Prostate gland (tissue), 2 donors: ENCODE measurements at regions not wholly inside any gene's neighbourhood (a gene's known extent, or its start where the extent isn't known, plus 50 kb on each side); places are given as distances from the start of the nearest gene placed in this dataset.

Experiments
- CTCF ChIP-seq, 4 experiments: fragments of 200-600 bp in 2 of 4; fragments of 450-650 bp in 2 of 4; sonication (generic) in 2 of 4; IDR thresholded peaks; 1 replicate in 3 of 4; 2 replicates in 1 of 4; pipeline ENCODE4 v1.5.1; 2016 to 2019; ENCODE audit warnings: antibody characterized with exemption in 4 of 4, mild to moderate bottlenecking in 2 of 4, moderate library complexity in 2 of 4
- POLR2A ChIP-seq: fragments of 450-650 bp; IDR thresholded peaks from one replicate; pipeline ENCODE4 v1.6.1; 2016; ENCODE audit warnings: antibody characterized with exemption, mild to moderate bottlenecking
- POLR2AphosphoS5 ChIP-seq: sonication (generic); formaldehyde crosslinking; IDR thresholded peaks from one replicate; pipeline ENCODE4 v1.6.1; 2017; ENCODE audit warnings: antibody characterized with exemption

- TF ChIP-seq POLR2A, result no peak
- no peak for TF ChIP-seq CTCF (IDR thresholded peaks at IDR 0.05)
- no peak for TF ChIP-seq POLR2AphosphoS5
These were observed 471.0 kb upstream of the MEF2C start for GRCh38 chr5:89353837-89354551.
